Endothelial cell of umbilical vein (primary cell): ENCODE measurements at regions not wholly inside any gene's neighbourhood (a gene's known extent, or its start where the extent isn't known, plus 50 kb on each side); places are given as distances from the start of the nearest gene placed in this dataset.
A peak's percentile ranks its signal among the peaks of the same experiment; 100 is the strongest.

ENCODE experiments used
- BruUV-seq: library from RNA; stranded (reverse); fragments of 400-500 nt; replicated peaks from 2 replicates; lab custom pipeline; 2021; lab: Mats Ljungman, UMichigan
- CTCF ChIA-PET: fragments of 300-600, 350-600 bp; sonication (Branson Sonifier 250); formaldehyde crosslinking; loops from one replicate; lab custom pipeline; 2021; ENCODE audit warnings: antibody characterized with exemption, inconsistent platforms; lab: Charles Lee
- POLR2A ChIA-PET: fragments of 300-600, 350-600 bp; sonication (Branson Sonifier 250); formaldehyde crosslinking; loops from one replicate; lab custom pipeline; 2021; ENCODE audit warnings: antibody characterized with exemption, inconsistent platforms; lab: Charles Lee
- DNase-seq: peaks from one replicate; pipeline ENCODE4 v3.0.0-alpha.2; 2011; ENCODE audit warnings: low read depth, low spot score
- FAIRE-seq: peaks from 2 replicates; lab custom pipeline; 2011; peaks lifted over from hg19 to GRCh38; lab: Jason Lieb, UNC
- H2AFZ ChIP-seq: 2 replicates; pipeline ENCODE4 v1.6.0; 2012; ENCODE audit warnings: low read depth, low read length, control low read depth, inconsistent platforms
- H3K27ac ChIP-seq: 2 replicates; pipeline ENCODE4 v1.5.1; 2011; ENCODE audit warnings: low read depth, mild to moderate bottlenecking, control low read depth, low read length, moderate library complexity; ENCODE audit not compliant: insufficient read depth
- H3K27me3 ChIP-seq, 2 experiments: 2 replicates each; pipeline versions ENCODE4 v1.6.0 to v1.6.1; 2011; ENCODE audit warnings: low read length in 2 of 2, mixed read lengths in 1 of 2; ENCODE audit not compliant: control insufficient read depth in 2 of 2, insufficient read depth in 2 of 2
- H3K36me3 ChIP-seq, 2 experiments: 2 replicates in 1 of 2; 3 replicates in 1 of 2; pipeline ENCODE4 v1.5.1; 2011; ENCODE audit warnings: low read length in 2 of 2, mild to moderate bottlenecking in 1 of 2, moderate library complexity in 1 of 2; ENCODE audit not compliant: control insufficient read depth in 2 of 2, insufficient read depth in 2 of 2; ENCODE audit errors: extremely low read depth in 1 of 2
- H3K4me1 ChIP-seq: 3 replicates; pipeline ENCODE4 v1.5.1; 2011; ENCODE audit warnings: mild to moderate bottlenecking, low read length; ENCODE audit not compliant: control insufficient read depth, insufficient read depth; ENCODE audit errors: extremely low read depth
- H3K4me2 ChIP-seq: 2 replicates; pipeline ENCODE4 v1.6.1; 2011; ENCODE audit warnings: low read length, control low read depth, mixed read lengths; ENCODE audit not compliant: insufficient read depth
- H3K4me3 ChIP-seq, 3 experiments: fragments of 200-600 bp in 1 of 3; sonication (generic), shearing (Covaris generic) in 1 of 3; replicated peaks in 1 of 3; 2 replicates each; pipeline ENCODE4 v1.5.1; 2011 to 2016; ENCODE audit warnings: control low read depth in 3 of 3, low read length in 3 of 3, mild to moderate bottlenecking in 2 of 3, inconsistent platforms in 1 of 3, low read depth in 1 of 3, moderate library complexity in 1 of 3; ENCODE audit not compliant: insufficient read depth in 1 of 3
- H3K79me2 ChIP-seq: 2 replicates; pipeline ENCODE4 v1.6.0; 2012; ENCODE audit warnings: low read length, inconsistent platforms; ENCODE audit not compliant: control insufficient read depth, insufficient read depth
- H3K9ac ChIP-seq: replicated peaks from 2 replicates; pipeline ENCODE3; 2011; ENCODE audit warnings: low read length, control low read depth; ENCODE audit not compliant: insufficient read depth; ENCODE audit errors: extremely low read depth
- H3K9me1 ChIP-seq: replicated peaks from 3 replicates; pipeline ENCODE4 v1.6.0; 2011; ENCODE audit warnings: mild to moderate bottlenecking, low read length; ENCODE audit not compliant: control insufficient read depth, insufficient read depth; ENCODE audit errors: extremely low read depth
- H3K9me3 ChIP-seq: replicated peaks from 2 replicates; pipeline ENCODE4 v1.5.1; 2012; ENCODE audit warnings: low read length, inconsistent platforms; ENCODE audit not compliant: control insufficient read depth, insufficient read depth
- H4K20me1 ChIP-seq: replicated peaks from 2 replicates; pipeline ENCODE3; 2011; ENCODE audit warnings: mild to moderate bottlenecking, low read length; ENCODE audit not compliant: control insufficient read depth, insufficient read depth; ENCODE audit errors: extremely low read depth
- FOS ChIP-seq: IDR thresholded peaks from 2 replicates; pipeline ENCODE4 v1.6.1; 2011; ENCODE audit warnings: mild to moderate bottlenecking, low read length, moderate library complexity, borderline replicate concordance; ENCODE audit not compliant: insufficient read depth
- GATA2 ChIP-seq: IDR thresholded peaks from 2 replicates; pipeline ENCODE4 v1.7.0; 2011; ENCODE audit warnings: low read depth, mild to moderate bottlenecking, moderate library complexity, mixed read lengths, low read length; ENCODE audit not compliant: insufficient read length, insufficient read depth
- JUN ChIP-seq: IDR thresholded peaks from 2 replicates; pipeline ENCODE4 v1.6.1; 2011; ENCODE audit warnings: borderline replicate concordance, low read depth; ENCODE audit not compliant: insufficient read length, insufficient read depth
- MYC ChIP-seq: IDR thresholded peaks from one replicate; pipeline ENCODE4 v1.6.1; 2011; ENCODE audit warnings: mild to moderate bottlenecking, low read depth, low read length
- POLR2AphosphoS5 ChIP-seq: IDR thresholded peaks from 2 replicates; pipeline ENCODE4 v1.6.1; 2012; ENCODE audit warnings: low read depth, mild to moderate bottlenecking, control low read depth, low read length, moderate library complexity; ENCODE audit not compliant: insufficient read depth
- dilution Hi-C: fragments of 300-500 bp; cut with MboI; formaldehyde crosslinking; loops from one replicate; pipeline ENCODE4 v1.15.0; 2019; ENCODE audit warnings: low sequenced_read_pairs; ENCODE audit not compliant: extremely low pct_ligation_motif_present
- intact Hi-C: fragments of 100-400 bp; cut with micrococcal nuclease; formaldehyde crosslinking; loops from one replicate; pipeline ENCODE4 v1.10.0; 2022

DNA sequence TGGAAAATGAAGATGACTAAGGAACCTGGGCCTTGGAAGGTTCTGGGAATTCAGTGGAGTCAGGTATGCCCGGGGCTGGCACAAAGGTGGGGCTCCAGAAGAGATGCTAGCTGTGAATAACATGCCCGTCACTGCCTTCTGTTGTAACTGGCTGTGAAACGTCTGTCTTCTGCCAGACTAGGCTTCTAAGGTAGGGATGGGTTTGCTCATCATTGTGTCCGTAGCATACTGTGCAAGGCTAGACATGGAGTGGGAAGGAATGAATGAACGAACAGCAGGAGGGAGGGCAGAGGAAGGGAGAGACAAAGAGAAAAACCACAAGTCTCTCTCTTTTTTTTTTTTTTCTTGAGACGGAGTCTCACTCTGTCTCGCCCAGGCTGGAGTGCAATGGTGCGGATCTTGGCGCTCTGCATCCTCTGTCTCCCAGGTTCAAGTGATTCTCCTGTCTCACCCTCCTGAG is 327.4 kb downstream of the MN1 start:
- Histone ChIP-seq H3K9ac (no peak overlapping the region), H3K9me1 (no peaks in the 10 kb centered on the region), H3K4me3 (no peak overlapping the region), H3K4me2 (no peak overlapping the region), H3K4me1 (peaks cover 22% of the 10 kb centered on the region), H4K20me1 (no peaks in the 10 kb centered on the region), H3K27me3 (peaks cover 0 to 4% of the 10 kb centered on the region in 2 experiments), H3K79me2 (no peaks in the 10 kb centered on the region), H3K27ac (no peak overlapping the region), H2AFZ (no peak overlapping the region), H3K9me3 (no peaks in the 10 kb centered on the region), H3K36me3 (no peaks in the 10 kb centered on the region)
- no peak for TF ChIP-seq MYC
- TF ChIP-seq JUN: no peak
- no TSS peak for BruUV-seq
- no peak for DNase-seq
- POLR2A ChIA-PET: interaction anchor here (1.4 kb wide), 1 partner anchor 38 kb away, joined by 4 read pairs; no protein-coding TSS in a partner anchor
- intact Hi-C loops (no loop called here), dilution Hi-C loops (no loop called here)
- CTCF ChIA-PET: no interaction called here
- no peak for FAIRE-seq

DNA sequence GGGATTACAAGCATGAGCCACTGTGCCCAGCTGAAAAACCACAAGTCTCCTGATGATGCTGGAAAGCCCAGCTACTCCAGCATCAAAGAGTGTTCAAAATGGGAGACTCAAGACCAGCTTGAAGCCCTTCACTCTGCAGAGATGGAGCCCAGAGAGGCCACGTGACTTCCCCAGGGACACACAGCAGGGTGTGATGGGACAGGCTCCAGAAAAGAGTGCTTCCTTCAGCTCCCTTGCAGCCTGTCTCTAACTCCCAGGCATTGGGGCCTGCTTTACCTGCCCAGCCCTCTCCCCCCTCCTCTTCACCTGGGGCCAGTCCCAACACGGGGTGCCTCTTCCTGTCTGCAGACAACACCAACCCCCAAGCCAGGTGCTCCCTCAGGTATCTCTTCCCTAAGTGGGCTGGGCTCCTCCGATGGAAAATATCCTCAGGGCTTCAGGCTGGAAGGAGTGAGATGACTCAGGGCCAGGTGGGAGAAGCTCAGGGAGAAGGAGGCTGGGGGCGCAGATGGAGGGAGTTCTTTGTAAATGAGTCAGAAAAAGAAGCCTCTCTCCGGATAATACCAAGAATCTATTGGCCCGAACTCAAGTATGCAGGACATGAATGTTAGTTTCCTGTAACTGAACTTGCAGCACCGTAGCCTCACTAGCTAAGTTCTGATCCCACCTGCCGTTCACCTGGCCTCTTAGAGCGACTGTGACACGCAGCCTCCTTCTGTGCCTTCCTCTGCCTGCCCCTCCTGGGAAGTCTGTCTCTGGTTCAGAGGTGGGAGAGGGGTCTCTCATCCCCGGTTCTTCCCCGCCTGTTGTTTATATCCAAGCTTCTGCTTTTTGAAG is 326.6 kb downstream of the MN1 start:
- Histone ChIP-seq H3K9me3 (no peaks in the 10 kb centered on the region), H3K4me3 (peak overlapping the region in 1 of 3 experiments; percentile 11), H3K4me1 (peaks cover 22% of the 10 kb centered on the region), H3K79me2 (no peaks in the 10 kb centered on the region), H3K36me3 (no peaks in the 10 kb centered on the region), H3K27ac (peak overlapping the region; percentile 13), H3K4me2 (peak overlapping the region; percentile 34), H3K9ac (no peak overlapping the region), H3K27me3 (peaks cover 0 to 2% of the 10 kb centered on the region in 2 experiments), H3K9me1 (no peaks in the 10 kb centered on the region), H2AFZ (no peak overlapping the region), H4K20me1 (no peaks in the 10 kb centered on the region)
- TF ChIP-seq JUN (peak; percentile 67), GATA2 (no peak), FOS (peak; percentile 89), POLR2AphosphoS5 (peak; percentile 33)
- DNase-seq (peak; percentile 76), FAIRE-seq (peak; percentile 91)
- POLR2A ChIA-PET: interaction anchor here (0.8 to 1.4 kb wide), 2 partner anchors 15 to 38 kb away, joined by 3 to 4 read pairs; no protein-coding TSS in a partner anchor
- BruUV-seq: no TSS peak
- dilution Hi-C loops: no loop called here
- CTCF ChIA-PET: interaction anchor here (1.1 to 1.6 kb wide), 5 partner anchors 9 to 66 kb away, joined by 3 to 8 read pairs (median 4); no protein-coding TSS in a partner anchor
- intact Hi-C loops: loop anchor here (1.0 kb wide), 2 partner anchors 37 to 54 kb away; no protein-coding TSS in a partner anchor
